H1 (cell line): ENCODE measurements at regions not wholly inside any gene's neighbourhood (a gene's known extent, or its start where the extent isn't known, plus 50 kb on each side); places are given as distances from the start of the nearest gene placed in this dataset.

Experiments used
- CTCF ChIA-PET: fragments of 300-600 bp; sonication (Branson Sonifier 250); formaldehyde crosslinking; loops from one replicate; lab custom pipeline; 2021; ENCODE audit not compliant: partially characterized antibody; lab: Charles Lee
- POLR2A ChIA-PET: fragments of 300-600 bp; sonication (Branson Sonifier 250); formaldehyde crosslinking; loops from one replicate; lab custom pipeline; 2021; ENCODE audit warnings: inconsistent platforms; ENCODE audit not compliant: partially characterized antibody; lab: Charles Lee
- DNase-seq, 2 experiments: peaks; one replicate each; pipeline versions ENCODE4 v3.0.0 to v3.0.0-alpha.2; 2010 to 2022; ENCODE audit warnings: low spot score in 2 of 2, low read depth in 1 of 2, mixed read lengths in 1 of 2
- FAIRE-seq: peaks from 2 replicates; lab custom pipeline; 2011; peaks lifted over from hg19 to GRCh38; lab: Jason Lieb, UNC
- H2AFZ ChIP-seq: 2 replicates; pipeline ENCODE4 v1.8.1; 2012; ENCODE audit warnings: low read length, inconsistent platforms
- H2AK5ac ChIP-seq: 2 replicates; pipeline ENCODE4 v1.6.1; 2013; ENCODE audit warnings: low read depth, low read length
- H2BK120ac ChIP-seq: replicated peaks from 2 replicates; pipeline ENCODE3; 2013; ENCODE audit warnings: low read depth, low read length, inconsistent platforms
- H2BK12ac ChIP-seq: 2 replicates; pipeline ENCODE4 v1.6.1; 2013; ENCODE audit warnings: low read depth, low read length
- H2BK15ac ChIP-seq: 2 replicates; pipeline ENCODE4 v1.6.1; 2013; ENCODE audit warnings: low read length
- H2BK20ac ChIP-seq: 2 replicates; pipeline ENCODE4 v1.6.1; 2013; ENCODE audit warnings: low read length
- H2BK5ac ChIP-seq: 2 replicates; pipeline ENCODE4 v1.6.1; 2013; ENCODE audit warnings: low read depth, low read length
- H3K14ac ChIP-seq: 2 replicates; pipeline ENCODE4 v1.6.1; 2013; ENCODE audit warnings: inconsistent platforms; ENCODE audit not compliant: insufficient read length
- H3K18ac ChIP-seq: 2 replicates; pipeline ENCODE4 v1.6.1; 2013; ENCODE audit warnings: low read length; ENCODE audit errors: extremely low read depth
- H3K23ac ChIP-seq: 2 replicates; pipeline ENCODE4 v1.6.1; 2013; ENCODE audit warnings: inconsistent platforms; ENCODE audit not compliant: insufficient read length
- H3K23me2 ChIP-seq: 2 replicates; pipeline ENCODE4 v1.6.1; 2013; ENCODE audit warnings: low read depth, low read length
- H3K27ac ChIP-seq: 2 replicates; pipeline ENCODE4 v1.6.1; 2011; ENCODE audit warnings: low read depth, low read length, inconsistent platforms
- H3K27me3 ChIP-seq, 4 experiments: replicated peaks in 1 of 4; 1 replicate in 1 of 4; 2 replicates in 3 of 4; pipeline versions ENCODE4 v1.6.1 to v1.8.1; 2011 to 2013; ENCODE audit warnings: low read length in 3 of 4, mild to moderate bottlenecking in 3 of 4, inconsistent platforms in 2 of 4, mixed read lengths in 2 of 4, moderate library complexity in 1 of 4; ENCODE audit not compliant: control insufficient read depth in 3 of 4, insufficient read depth in 3 of 4; ENCODE audit errors: extremely low read depth in 1 of 4
- H3K36me3 ChIP-seq, 4 experiments: 2 replicates each; pipeline versions ENCODE4 v1.6.1 to v1.8.1; 2011 to 2013; ENCODE audit warnings: mild to moderate bottlenecking in 4 of 4, low read length in 3 of 4, moderate library complexity in 2 of 4, control low read depth in 1 of 4, inconsistent platforms in 1 of 4; ENCODE audit not compliant: insufficient read depth in 4 of 4, control insufficient read depth in 2 of 4
- H3K4ac ChIP-seq: replicated peaks from 2 replicates; pipeline ENCODE3; 2013; ENCODE audit warnings: low read length, low read depth, mixed read lengths, inconsistent platforms; ENCODE audit not compliant: insufficient read length
- H3K4me1 ChIP-seq, 4 experiments: replicated peaks in 1 of 4; 1 replicate in 1 of 4; 2 replicates in 3 of 4; pipeline versions ENCODE4 v1.6.1 to v1.8.1; 2011 to 2013; ENCODE audit warnings: low read length in 3 of 4, inconsistent platforms in 2 of 4, mixed read lengths in 1 of 4; ENCODE audit not compliant: insufficient read depth in 4 of 4, control insufficient read depth in 3 of 4
- H3K4me2 ChIP-seq, 2 experiments: 2 replicates each; pipeline versions ENCODE4 v1.6.1 to v1.8.1; 2011 to 2013; ENCODE audit warnings: low read depth in 2 of 2, low read length in 2 of 2, control low read depth in 1 of 2, inconsistent platforms in 1 of 2, mild to moderate bottlenecking in 1 of 2; ENCODE audit not compliant: insufficient read depth in 1 of 2
- H3K4me3 ChIP-seq, 4 experiments: fragments of 200-600, 300-600 bp in 1 of 4; sonication (generic), shearing (Covaris generic), sonication (Bioruptor Twin) in 1 of 4; 2 replicates each; pipeline versions ENCODE4 v1.5.1 to v1.8.1; 2011 to 2016; ENCODE audit warnings: low read length in 4 of 4, low read depth in 3 of 4, control low read depth in 2 of 4, inconsistent platforms in 2 of 4, mild to moderate bottlenecking in 2 of 4, mixed read lengths in 1 of 4, moderate library complexity in 1 of 4; ENCODE audit not compliant: insufficient read depth in 2 of 4; ENCODE audit errors: extremely low read depth in 1 of 4
- H3K56ac ChIP-seq: replicated peaks from 2 replicates; pipeline ENCODE3; 2013; ENCODE audit warnings: low read depth, mild to moderate bottlenecking, mixed read lengths, low read length, inconsistent platforms; ENCODE audit not compliant: insufficient read length
- H3K79me1 ChIP-seq: 2 replicates; pipeline ENCODE4 v1.6.1; 2013; ENCODE audit warnings: low read depth, low read length, control low read depth
- H3K79me2 ChIP-seq, 2 experiments: 2 replicates each; pipeline versions ENCODE4 v1.6.1 to v1.8.1; 2012 to 2013; ENCODE audit warnings: low read length in 2 of 2, mild to moderate bottlenecking in 2 of 2, inconsistent platforms in 1 of 2; ENCODE audit not compliant: insufficient read depth in 2 of 2, control insufficient read depth in 1 of 2
- H3K9ac ChIP-seq, 4 experiments: replicated peaks in 1 of 4; 1 replicate in 1 of 4; 2 replicates in 3 of 4; pipeline versions ENCODE4 v1.6.1 to v1.8.1; 2011 to 2013; ENCODE audit warnings: low read depth in 3 of 4, low read length in 3 of 4, control low read depth in 2 of 4, mild to moderate bottlenecking in 2 of 4, moderate library complexity in 2 of 4, inconsistent platforms in 1 of 4; ENCODE audit errors: extremely low read depth in 1 of 4
- H3K9me3 ChIP-seq, 2 experiments: 2 replicates each; pipeline versions ENCODE4 v1.6.1 to v1.8.1; 2012 to 2013; ENCODE audit warnings: mild to moderate bottlenecking in 2 of 2, moderate library complexity in 2 of 2, control low read depth in 1 of 2, inconsistent platforms in 1 of 2, low read depth in 1 of 2, low read length in 1 of 2, mixed read lengths in 1 of 2; ENCODE audit not compliant: insufficient read depth in 2 of 2
- H4K20me1 ChIP-seq, 2 experiments: replicated peaks in 1 of 2; 2 replicates each; pipeline versions ENCODE3 to v1.8.1; 2011 to 2013; ENCODE audit warnings: inconsistent platforms in 2 of 2, low read length in 2 of 2, mild to moderate bottlenecking in 1 of 2; ENCODE audit not compliant: insufficient read depth in 2 of 2, control insufficient read depth in 1 of 2
- H4K5ac ChIP-seq: 2 replicates; pipeline ENCODE4 v1.6.1; 2013; ENCODE audit warnings: low read length, low read depth, mixed read lengths, inconsistent platforms; ENCODE audit not compliant: insufficient read length
- H4K8ac ChIP-seq: 2 replicates; pipeline ENCODE4 v1.8.0; 2013; ENCODE audit warnings: mild to moderate bottlenecking, moderate library complexity, low read length, inconsistent platforms; ENCODE audit not compliant: insufficient read depth; ENCODE audit errors: extremely low read depth
- H4K91ac ChIP-seq: replicated peaks from 2 replicates; pipeline ENCODE3; 2013; ENCODE audit warnings: low read length, mixed read lengths, inconsistent platforms; ENCODE audit not compliant: insufficient read length
- CBX5 ChIP-seq: fragments of 300-800, 300-1000 bp; sonication (generic); IDR thresholded peaks from 2 replicates; pipeline ENCODE4 v1.7.1; 2016; ENCODE audit warnings: antibody characterized with exemption, low read length, low read depth
- HDAC2 ChIP-seq, 2 experiments: fragments of 300-600 bp in 1 of 2; sonication (generic) in 1 of 2; IDR thresholded peaks; 2 replicates each; pipeline ENCODE4 v1.6.1; 2011 to 2012; ENCODE audit warnings: low read depth in 2 of 2, low read length in 2 of 2, mild to moderate bottlenecking in 2 of 2, moderate library complexity in 2 of 2, borderline replicate concordance in 1 of 2, inconsistent platforms in 1 of 2
- SUZ12 ChIP-seq: fragments of 200-600 bp; sonication (generic); IDR thresholded peaks from 2 replicates; pipeline ENCODE4 v1.6.1; 2012; ENCODE audit warnings: mild to moderate bottlenecking, inconsistent platforms, low read length, moderate library complexity, mixed read lengths
- WGBS, 2 experiments: shearing (Covaris generic) in 1 of 2; methylation state at CpG; one replicate each; pipeline versions ENCODE4 v1.1.6 to v1.1.7; 2013 to 2015; ENCODE audit warnings: low lambda C conversion rate in 2 of 2, mixed read lengths in 2 of 2, inconsistent platforms in 1 of 2, low coverage in 1 of 2, missing lambda C conversion rate in 1 of 2; ENCODE audit not compliant: insufficient replicate concordance in 2 of 2, insufficient coverage in 1 of 2, insufficient read length in 1 of 2; ENCODE audit errors: extremely low coverage in 1 of 2, missing lambda C conversion rate in 1 of 2; 5-methylcytosine and 5-hydroxymethylcytosine counted together

- Histone ChIP-seq H3K4me1 (no peaks in the 10 kb centered on the region), H3K4me2 (no peak overlapping the region), H3K4ac (no peak overlapping the region), H3K79me2 (no peaks in the 10 kb centered on the region), H3K27me3 (no peaks in the 10 kb centered on the region), H4K5ac (no peak overlapping the region), H2BK5ac (no peak overlapping the region), H2AK5ac (no peak overlapping the region), H3K18ac (no peak overlapping the region), H2BK120ac (no peak overlapping the region), H3K23me2 (no peaks in the 10 kb centered on the region), H3K9ac (no peak overlapping the region), H2BK12ac (no peak overlapping the region), H3K9me3 (no peaks in the 10 kb centered on the region), H3K4me3 (no peak overlapping the region), H3K23ac (no peak overlapping the region), H4K91ac (no peak overlapping the region), H3K36me3 (no peaks in the 10 kb centered on the region), H3K79me1 (no peaks in the 10 kb centered on the region), H3K14ac (no peak overlapping the region), H2BK20ac (no peak overlapping the region), H2BK15ac (no peak overlapping the region), H3K56ac (no peak overlapping the region), H4K8ac (no peak overlapping the region), H4K20me1 (no peaks in the 10 kb centered on the region), H3K27ac (no peak overlapping the region), H2AFZ (no peak overlapping the region)
- TF ChIP-seq CBX5 (no peak), HDAC2 (IDR thresholded peaks at IDR 0.05; ENCODE audit: borderline replicate concordance in 1 of 2, low read depth in 2 of 2, low read length in 2 of 2) (no peak), SUZ12 (no peak)
- ChIA-PET CTCF (interaction anchor here (0.5 to 0.6 kb wide), 2 partner anchors 976 to 1180 kb away, joined by 3 read pairs; no protein-coding TSS in a partner anchor), POLR2A (no interaction called here)
- no peak for FAIRE-seq
- no peak for DNase-seq
- WGBS, 2 experiments: 76% methylated on average over 1 of the region's 1 CpG; no CpG with 5 or more reads in 1 of the 2 experiments
Observed at GRCh38 chr3:163481738-163482137, 1596.6 kb downstream of the SI start.
